ENCODE measurements at regions not wholly inside any gene's neighbourhood (a gene's known extent, or its start where the extent isn't known, plus 50 kb on each side); places are given as distances from the start of the nearest gene placed in this dataset.

GRCh38 chr3:191123946-191124345 is 75.1 kb upstream of the OSTN start:
- TF ChIP-seq ZNF70 (CRISPR knock-in tag; IDR thresholded peaks at IDR 0.05) (no peak), ZNF565 (CRISPR knock-in tag; conservative IDR thresholded peaks at IDR 0.05; ENCODE audit: low read depth) (no peak), BACH2 (CRISPR knock-in tag; IDR thresholded peaks at IDR 0.05; ENCODE audit: borderline replicate concordance) (no peak), CSRNP3 (CRISPR knock-in tag; IDR thresholded peaks at IDR 0.05) (no peak), TOX (CRISPR knock-in tag; IDR thresholded peaks at IDR 0.05; ENCODE audit: borderline replicate concordance) (no peak), PATZ1 (CRISPR knock-in tag; IDR thresholded peaks at IDR 0.05; ENCODE audit: borderline replicate concordance) (no peak), ZNF8 (CRISPR knock-in tag; IDR thresholded peaks at IDR 0.05) (no peak)
- no peak for ATAC-seq

GRCh38 chr3:191123231-191123630 is 75.8 kb upstream of the OSTN start:
- ATAC-seq: no peak

GRCh38 chr3:191120447-191121298 is 78.4 kb upstream of the OSTN start:
- ATAC-seq: no peak

More at GRCh38 chr3:191123231-191123630, 75.8 kb upstream of the OSTN start:
- no peak for TF ChIP-seq TSHZ2 (CRISPR knock-in tag; IDR thresholded peaks at IDR 0.05)
- TF ChIP-seq GLIS3 (CRISPR knock-in tag; IDR thresholded peaks at IDR 0.05): no peak
- TF ChIP-seq CSRNP3 (CRISPR knock-in tag; IDR thresholded peaks at IDR 0.05): no peak
- no peak for TF ChIP-seq ZNF565 (CRISPR knock-in tag; conservative IDR thresholded peaks at IDR 0.05; ENCODE audit: low read depth)
- no peak for TF ChIP-seq ZFP3 (CRISPR knock-in tag; IDR thresholded peaks at IDR 0.05)
- TF ChIP-seq ISL1 (CRISPR knock-in tag; IDR thresholded peaks at IDR 0.05): no peak
- TF ChIP-seq ZFP30 (CRISPR knock-in tag; IDR thresholded peaks at IDR 0.05): no peak

GRCh38 chr3:191119415-191120295 is 79.4 kb upstream of the OSTN start:
- TF ChIP-seq CREB5 (CRISPR knock-in tag; IDR thresholded peaks at IDR 0.05; ENCODE audit: low read depth) (no peak), SNAI2 (CRISPR knock-in tag; IDR thresholded peaks at IDR 0.05) (no peak)
- ATAC-seq: no peak

More at GRCh38 chr3:191120447-191121298, 78.4 kb upstream of the OSTN start:
- TF ChIP-seq SNAI2 (CRISPR knock-in tag; IDR thresholded peaks at IDR 0.05) (no peak), ISL1 (CRISPR knock-in tag; IDR thresholded peaks at IDR 0.05) (no peak), RARB (CRISPR knock-in tag; IDR thresholded peaks at IDR 0.05) (no peak)

All from SK-N-SH treated with all-trans-retinoic acid at 6 μM for 48 hours (cell line).